Endothelial cell of umbilical vein (primary cell): ENCODE measurements at regions not wholly inside any gene's neighbourhood (a gene's known extent, or its start where the extent isn't known, plus 50 kb on each side); places are given as distances from the start of the nearest gene placed in this dataset.

ENCODE experiments used
- BruUV-seq: library from RNA; stranded (reverse); fragments of 400-500 nt; replicated peaks from 2 replicates; lab custom pipeline; 2021; lab: Mats Ljungman, UMichigan
- CTCF ChIA-PET: fragments of 300-600, 350-600 bp; sonication (Branson Sonifier 250); formaldehyde crosslinking; loops from one replicate; lab custom pipeline; 2021; ENCODE audit warnings: antibody characterized with exemption, inconsistent platforms; lab: Charles Lee
- POLR2A ChIA-PET: fragments of 300-600, 350-600 bp; sonication (Branson Sonifier 250); formaldehyde crosslinking; loops from one replicate; lab custom pipeline; 2021; ENCODE audit warnings: antibody characterized with exemption, inconsistent platforms; lab: Charles Lee
- DNase-seq: peaks from one replicate; pipeline ENCODE4 v3.0.0-alpha.2; 2011; ENCODE audit warnings: low read depth, low spot score
- FAIRE-seq: peaks from 2 replicates; lab custom pipeline; 2011; peaks lifted over from hg19 to GRCh38; lab: Jason Lieb, UNC
- H2AFZ ChIP-seq: 2 replicates; pipeline ENCODE4 v1.6.0; 2012; ENCODE audit warnings: low read depth, low read length, control low read depth, inconsistent platforms
- H3K27ac ChIP-seq: 2 replicates; pipeline ENCODE4 v1.5.1; 2011; ENCODE audit warnings: low read depth, mild to moderate bottlenecking, control low read depth, low read length, moderate library complexity; ENCODE audit not compliant: insufficient read depth
- H3K27me3 ChIP-seq, 2 experiments: 2 replicates each; pipeline versions ENCODE4 v1.6.0 to v1.6.1; 2011; ENCODE audit warnings: low read length in 2 of 2, mixed read lengths in 1 of 2; ENCODE audit not compliant: control insufficient read depth in 2 of 2, insufficient read depth in 2 of 2
- H3K36me3 ChIP-seq, 2 experiments: 2 replicates in 1 of 2; 3 replicates in 1 of 2; pipeline ENCODE4 v1.5.1; 2011; ENCODE audit warnings: low read length in 2 of 2, mild to moderate bottlenecking in 1 of 2, moderate library complexity in 1 of 2; ENCODE audit not compliant: control insufficient read depth in 2 of 2, insufficient read depth in 2 of 2; ENCODE audit errors: extremely low read depth in 1 of 2
- H3K4me1 ChIP-seq: 3 replicates; pipeline ENCODE4 v1.5.1; 2011; ENCODE audit warnings: mild to moderate bottlenecking, low read length; ENCODE audit not compliant: control insufficient read depth, insufficient read depth; ENCODE audit errors: extremely low read depth
- H3K4me2 ChIP-seq: 2 replicates; pipeline ENCODE4 v1.6.1; 2011; ENCODE audit warnings: low read length, control low read depth, mixed read lengths; ENCODE audit not compliant: insufficient read depth
- H3K4me3 ChIP-seq, 3 experiments: fragments of 200-600 bp in 1 of 3; sonication (generic), shearing (Covaris generic) in 1 of 3; replicated peaks in 1 of 3; 2 replicates each; pipeline ENCODE4 v1.5.1; 2011 to 2016; ENCODE audit warnings: control low read depth in 3 of 3, low read length in 3 of 3, mild to moderate bottlenecking in 2 of 3, inconsistent platforms in 1 of 3, low read depth in 1 of 3, moderate library complexity in 1 of 3; ENCODE audit not compliant: insufficient read depth in 1 of 3
- H3K79me2 ChIP-seq: 2 replicates; pipeline ENCODE4 v1.6.0; 2012; ENCODE audit warnings: low read length, inconsistent platforms; ENCODE audit not compliant: control insufficient read depth, insufficient read depth
- H3K9ac ChIP-seq: replicated peaks from 2 replicates; pipeline ENCODE3; 2011; ENCODE audit warnings: low read length, control low read depth; ENCODE audit not compliant: insufficient read depth; ENCODE audit errors: extremely low read depth
- H3K9me1 ChIP-seq: replicated peaks from 3 replicates; pipeline ENCODE4 v1.6.0; 2011; ENCODE audit warnings: mild to moderate bottlenecking, low read length; ENCODE audit not compliant: control insufficient read depth, insufficient read depth; ENCODE audit errors: extremely low read depth
- H3K9me3 ChIP-seq: replicated peaks from 2 replicates; pipeline ENCODE4 v1.5.1; 2012; ENCODE audit warnings: low read length, inconsistent platforms; ENCODE audit not compliant: control insufficient read depth, insufficient read depth
- H4K20me1 ChIP-seq: replicated peaks from 2 replicates; pipeline ENCODE3; 2011; ENCODE audit warnings: mild to moderate bottlenecking, low read length; ENCODE audit not compliant: control insufficient read depth, insufficient read depth; ENCODE audit errors: extremely low read depth
- FOS ChIP-seq: IDR thresholded peaks from 2 replicates; pipeline ENCODE4 v1.6.1; 2011; ENCODE audit warnings: mild to moderate bottlenecking, low read length, moderate library complexity, borderline replicate concordance; ENCODE audit not compliant: insufficient read depth
- GATA2 ChIP-seq: IDR thresholded peaks from 2 replicates; pipeline ENCODE4 v1.7.0; 2011; ENCODE audit warnings: low read depth, mild to moderate bottlenecking, moderate library complexity, mixed read lengths, low read length; ENCODE audit not compliant: insufficient read length, insufficient read depth
- JUN ChIP-seq: IDR thresholded peaks from 2 replicates; pipeline ENCODE4 v1.6.1; 2011; ENCODE audit warnings: borderline replicate concordance, low read depth; ENCODE audit not compliant: insufficient read length, insufficient read depth
- MAX ChIP-seq: IDR thresholded peaks from 2 replicates; pipeline ENCODE4 v1.6.1; 2011; ENCODE audit not compliant: insufficient read depth, insufficient read length
- POLR2A ChIP-seq: IDR thresholded peaks from 2 replicates; pipeline ENCODE4 v1.6.1; 2012; ENCODE audit warnings: low read depth, mild to moderate bottlenecking, control low read depth, low read length
- POLR2AphosphoS5 ChIP-seq: IDR thresholded peaks from 2 replicates; pipeline ENCODE4 v1.6.1; 2012; ENCODE audit warnings: low read depth, mild to moderate bottlenecking, control low read depth, low read length, moderate library complexity; ENCODE audit not compliant: insufficient read depth
- dilution Hi-C: fragments of 300-500 bp; cut with MboI; formaldehyde crosslinking; loops from one replicate; pipeline ENCODE4 v1.15.0; 2019; ENCODE audit warnings: low sequenced_read_pairs; ENCODE audit not compliant: extremely low pct_ligation_motif_present
- intact Hi-C: fragments of 100-400 bp; cut with micrococcal nuclease; formaldehyde crosslinking; loops from one replicate; pipeline ENCODE4 v1.10.0; 2022

GRCh38 chr15:91384189-91384730 lies 284.2 kb downstream of the SV2B start:
- Histone ChIP-seq H2AFZ (no peak overlapping the region), H3K4me1 (no peaks in the 10 kb centered on the region), H3K4me3 (no peak overlapping the region), H3K4me2 (no peak overlapping the region), H3K79me2 (no peaks in the 10 kb centered on the region), H3K9me1 (no peaks in the 10 kb centered on the region), H3K27ac (no peak overlapping the region), H3K9ac (no peak overlapping the region), H3K36me3 (no peaks in the 10 kb centered on the region), H3K9me3 (no peaks in the 10 kb centered on the region), H4K20me1 (no peaks in the 10 kb centered on the region), H3K27me3 (no peaks in the 10 kb centered on the region)
- POLR2A ChIA-PET: no interaction called here
- BruUV-seq: no TSS peak
- TF ChIP-seq GATA2 (no peak), JUN (no peak), MAX (no peak), POLR2AphosphoS5 (no peak), POLR2A (no peak)
- intact Hi-C loops (no loop called here), dilution Hi-C loops (no loop called here)
- FAIRE-seq: no peak
- CTCF ChIA-PET: no interaction called here
- DNase-seq: no peak

GRCh38 chr15:91385311-91385710 lies 285.3 kb downstream of the SV2B start:
- Histone ChIP-seq H3K27me3 (no peaks in the 10 kb centered on the region), H3K79me2 (no peaks in the 10 kb centered on the region), H4K20me1 (no peaks in the 10 kb centered on the region), H3K36me3 (no peaks in the 10 kb centered on the region), H3K9me3 (no peaks in the 10 kb centered on the region), H3K4me1 (no peaks in the 10 kb centered on the region), H3K9me1 (no peaks in the 10 kb centered on the region), H3K4me3 (no peak overlapping the region), H3K4me2 (no peak overlapping the region), H2AFZ (no peak overlapping the region), H3K27ac (no peak overlapping the region), H3K9ac (no peak overlapping the region)
- ChIA-PET CTCF (no interaction called here), POLR2A (no interaction called here)
- TF ChIP-seq POLR2A: no peak
- TF ChIP-seq FOS: no peak
- BruUV-seq: no TSS peak
- no peak for DNase-seq
- no peak for FAIRE-seq
- intact Hi-C loops (no loop called here), dilution Hi-C loops (no loop called here)
